Activated B cell treated with CpG ODN at 0.5 μM for 24 hours (primary cell): ENCODE measurements at regions not wholly inside any gene's neighbourhood (a gene's known extent, or its start where the extent isn't known, plus 50 kb on each side); places are given as distances from the start of the nearest gene placed in this dataset.

Experiments used
- ATAC-seq: fragments of 200-7000 bp; cut with Tn5 transposase; one replicate; pipeline ENCODE4 v1.10.0; 2021; ENCODE audit warnings: low read depth, mild to moderate bottlenecking, moderate library complexity
- CTCF ChIA-PET: fragments of 350-600 bp; sonication (Branson Sonifier 250); formaldehyde crosslinking; loops from one replicate; lab custom pipeline; 2021; ENCODE audit warnings: antibody characterized with exemption; lab: Charles Lee
- POLR2A ChIA-PET: fragments of 350-600 bp; sonication (Branson Sonifier 250); formaldehyde crosslinking; loops from one replicate; lab custom pipeline; 2021; ENCODE audit warnings: antibody characterized with exemption; lab: Charles Lee
- DNase-seq: peaks from one replicate; pipeline ENCODE4 v3.0.0; 2022
- H3K27ac Mint-ChIP-seq: one replicate; pipeline ENCODE4 v1.8.0; 2020; ENCODE audit warnings: mixed read lengths
- H3K27me3 Mint-ChIP-seq: one replicate; pipeline ENCODE4 v1.8.0; 2021; ENCODE audit warnings: mixed read lengths
- H3K36me3 Mint-ChIP-seq: one replicate; pipeline ENCODE4 v1.8.0; 2021; ENCODE audit warnings: low read depth, mixed read lengths
- H3K4me1 Mint-ChIP-seq: one replicate; pipeline ENCODE4 v1.8.0; 2021; ENCODE audit warnings: mixed read lengths
- H3K4me3 Mint-ChIP-seq: one replicate; pipeline ENCODE4 v1.8.0; 2020; ENCODE audit warnings: mild to moderate bottlenecking, mixed read lengths
- H3K9me3 Mint-ChIP-seq: one replicate; pipeline ENCODE4 v1.8.0; 2020; ENCODE audit warnings: mixed read lengths
- intact Hi-C: fragments of 100-400 bp; cut with micrococcal nuclease; formaldehyde crosslinking; loops from one replicate; pipeline ENCODE4 v1.15.1; 2024
- TF ChIP-seq, protein P1 (sequence below): fragments of 200-600 bp; IDR thresholded peaks from one replicate; pipeline ENCODE4 v1.8.0; 2022; ENCODE audit warnings: antibody characterized with exemption, mild to moderate bottlenecking

DNA sequence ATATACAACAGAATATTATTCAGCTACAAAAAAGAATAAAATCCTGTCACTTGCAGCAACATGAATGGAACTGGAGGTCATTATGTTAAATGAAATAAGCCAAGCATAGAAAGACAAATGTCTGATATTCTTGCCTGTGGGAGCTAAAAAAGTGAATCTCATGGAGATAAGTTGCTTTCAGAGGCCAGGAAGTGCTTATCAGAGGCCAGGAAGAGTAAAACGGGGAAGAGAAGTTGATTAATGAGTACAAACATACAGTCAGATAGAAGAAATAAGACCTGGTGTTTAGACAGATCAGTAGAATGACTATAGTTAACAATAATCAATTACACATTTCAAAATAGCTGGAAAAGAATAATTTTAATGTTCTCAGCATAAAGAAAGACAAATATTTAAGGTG lies 54.4 kb upstream of the CPHXL start:
- ChIA-PET POLR2A (no interaction called here), CTCF (interaction anchor here (0.8 kb wide), 1 partner anchor 1391 kb away, joined by 4 read pairs; no protein-coding TSS in a partner anchor)
- H3K4me1 Mint-ChIP-seq: no peaks in the 10 kb centered on the region
- no peak overlapping the region for H3K4me3 Mint-ChIP-seq
- no peaks in the 10 kb centered on the region for H3K9me3 Mint-ChIP-seq
- TF ChIP-seq, protein P1, sequence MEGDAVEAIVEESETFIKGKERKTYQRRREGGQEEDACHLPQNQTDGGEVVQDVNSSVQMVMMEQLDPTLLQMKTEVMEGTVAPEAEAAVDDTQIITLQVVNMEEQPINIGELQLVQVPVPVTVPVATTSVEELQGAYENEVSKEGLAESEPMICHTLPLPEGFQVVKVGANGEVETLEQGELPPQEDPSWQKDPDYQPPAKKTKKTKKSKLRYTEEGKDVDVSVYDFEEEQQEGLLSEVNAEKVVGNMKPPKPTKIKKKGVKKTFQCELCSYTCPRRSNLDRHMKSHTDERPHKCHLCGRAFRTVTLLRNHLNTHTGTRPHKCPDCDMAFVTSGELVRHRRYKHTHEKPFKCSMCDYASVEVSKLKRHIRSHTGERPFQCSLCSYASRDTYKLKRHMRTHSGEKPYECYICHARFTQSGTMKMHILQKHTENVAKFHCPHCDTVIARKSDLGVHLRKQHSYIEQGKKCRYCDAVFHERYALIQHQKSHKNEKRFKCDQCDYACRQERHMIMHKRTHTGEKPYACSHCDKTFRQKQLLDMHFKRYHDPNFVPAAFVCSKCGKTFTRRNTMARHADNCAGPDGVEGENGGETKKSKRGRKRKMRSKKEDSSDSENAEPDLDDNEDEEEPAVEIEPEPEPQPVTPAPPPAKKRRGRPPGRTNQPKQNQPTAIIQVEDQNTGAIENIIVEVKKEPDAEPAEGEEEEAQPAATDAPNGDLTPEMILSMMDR: no peak
- ATAC-seq (no peak), DNase-seq (no peak)
- intact Hi-C loops: no loop called here
- peaks cover 39% of the 10 kb centered on the region for H3K27me3 Mint-ChIP-seq
- H3K36me3 Mint-ChIP-seq: no peaks in the 10 kb centered on the region
- H3K27ac Mint-ChIP-seq: no peak overlapping the region

DNA sequence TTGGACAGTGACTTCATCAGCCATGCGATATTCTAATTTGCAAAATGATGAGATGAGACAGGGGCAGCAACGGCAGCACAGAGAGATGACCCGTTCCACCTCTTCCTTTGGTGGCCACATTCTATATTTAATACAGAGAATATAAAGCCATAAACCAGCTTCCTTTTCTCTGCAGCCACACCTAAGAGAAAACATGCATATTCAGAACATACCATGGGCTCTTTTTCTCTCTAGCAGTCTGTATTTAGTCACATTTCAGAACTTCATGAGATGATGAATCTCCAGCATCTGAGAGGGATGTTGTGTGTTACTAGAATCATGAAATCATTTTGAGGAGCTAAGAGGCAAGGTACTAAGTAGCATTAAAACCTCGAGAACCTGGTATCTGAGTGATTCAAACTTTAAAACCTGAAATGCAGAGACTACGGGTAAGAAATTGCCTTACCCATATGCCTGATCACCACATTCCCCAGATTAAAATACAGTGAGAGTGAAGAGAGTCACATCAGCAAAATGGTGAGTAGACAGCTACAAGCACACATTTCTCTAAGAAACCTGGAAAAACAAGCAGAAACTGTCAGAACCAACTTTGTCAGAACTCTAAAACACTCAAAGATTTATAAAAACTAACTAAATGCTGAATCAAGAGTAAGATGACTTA lies 55.5 kb upstream of the CPHXL start:
- no peak overlapping the region for H3K4me3 Mint-ChIP-seq
- H3K27me3 Mint-ChIP-seq: peaks cover 34% of the 10 kb centered on the region
- CTCF ChIA-PET: no interaction called here
- DNase-seq: no peak
- intact Hi-C loops: no loop called here
- POLR2A ChIA-PET: no interaction called here
- no peaks in the 10 kb centered on the region for H3K36me3 Mint-ChIP-seq
- no peaks in the 10 kb centered on the region for H3K9me3 Mint-ChIP-seq
- ATAC-seq: no peak
- TF ChIP-seq, protein P1: no peak
- no peaks in the 10 kb centered on the region for H3K4me1 Mint-ChIP-seq
- no peak overlapping the region for H3K27ac Mint-ChIP-seq

DNA sequence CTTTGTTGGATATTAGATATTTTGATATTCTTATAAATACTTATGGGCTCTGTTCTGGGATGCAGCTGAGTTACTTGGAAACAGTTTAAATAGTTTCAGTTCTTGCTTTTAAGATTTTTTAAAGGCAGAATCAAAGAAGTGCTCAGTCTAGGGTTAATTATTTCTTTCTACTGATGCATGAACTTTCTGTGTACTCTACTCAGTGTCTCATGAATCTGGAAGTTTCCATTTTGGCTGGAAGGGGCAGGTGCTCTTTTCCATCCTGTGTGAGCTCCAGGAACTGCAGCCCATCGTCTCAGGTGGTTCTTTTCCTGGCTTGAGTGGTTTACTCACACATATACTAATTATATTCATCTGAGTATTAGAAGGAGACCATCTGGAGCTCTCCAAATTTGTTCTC lies 61.1 kb upstream of the CPHXL start:
- H3K36me3 Mint-ChIP-seq: no peaks in the 10 kb centered on the region
- peaks cover 27% of the 10 kb centered on the region for H3K27me3 Mint-ChIP-seq
- TF ChIP-seq, protein P1: no peak
- intact Hi-C loops: loop anchor here (5.0 kb wide), 1 partner anchor 1255 kb away; no protein-coding TSS in a partner anchor
- H3K4me1 Mint-ChIP-seq: no peaks in the 10 kb centered on the region
- ChIA-PET POLR2A (no interaction called here), CTCF (interaction anchor here (0.6 to 3.5 kb wide), 3 partner anchors 13 to 1489 kb away, joined by 3 to 15 read pairs (median 4); no protein-coding TSS in a partner anchor)
- H3K9me3 Mint-ChIP-seq: no peaks in the 10 kb centered on the region
- no peak overlapping the region for H3K4me3 Mint-ChIP-seq
- DNase-seq (no peak), ATAC-seq (no peak)
- H3K27ac Mint-ChIP-seq: no peak overlapping the region

DNA sequence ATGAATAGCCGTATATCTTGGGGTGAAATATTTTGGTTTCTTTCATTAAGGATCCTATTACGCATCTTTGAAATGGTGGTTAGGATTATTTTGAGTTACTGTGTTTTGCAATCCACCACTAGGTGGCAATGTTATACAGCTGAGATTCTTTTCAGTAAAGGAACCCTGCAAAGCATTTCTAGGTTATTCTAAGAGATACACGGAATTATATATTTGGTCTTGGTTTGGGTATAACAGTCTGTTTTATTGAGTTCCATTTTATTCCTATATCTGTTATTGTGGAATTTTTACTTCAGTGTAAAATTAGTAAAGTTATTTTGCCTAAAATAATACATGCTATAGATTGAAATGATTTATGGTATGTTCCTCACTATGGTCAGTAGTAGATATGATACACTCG lies 62.9 kb upstream of the CPHXL start:
- intact Hi-C loops: loop anchor here (1.0 to 5.0 kb wide), 3 partner anchors 1253 to 1796 kb away; no protein-coding TSS in a partner anchor
- ATAC-seq: peak; percentile 40
- TF ChIP-seq, protein P1: peak; percentile 66

DNA sequence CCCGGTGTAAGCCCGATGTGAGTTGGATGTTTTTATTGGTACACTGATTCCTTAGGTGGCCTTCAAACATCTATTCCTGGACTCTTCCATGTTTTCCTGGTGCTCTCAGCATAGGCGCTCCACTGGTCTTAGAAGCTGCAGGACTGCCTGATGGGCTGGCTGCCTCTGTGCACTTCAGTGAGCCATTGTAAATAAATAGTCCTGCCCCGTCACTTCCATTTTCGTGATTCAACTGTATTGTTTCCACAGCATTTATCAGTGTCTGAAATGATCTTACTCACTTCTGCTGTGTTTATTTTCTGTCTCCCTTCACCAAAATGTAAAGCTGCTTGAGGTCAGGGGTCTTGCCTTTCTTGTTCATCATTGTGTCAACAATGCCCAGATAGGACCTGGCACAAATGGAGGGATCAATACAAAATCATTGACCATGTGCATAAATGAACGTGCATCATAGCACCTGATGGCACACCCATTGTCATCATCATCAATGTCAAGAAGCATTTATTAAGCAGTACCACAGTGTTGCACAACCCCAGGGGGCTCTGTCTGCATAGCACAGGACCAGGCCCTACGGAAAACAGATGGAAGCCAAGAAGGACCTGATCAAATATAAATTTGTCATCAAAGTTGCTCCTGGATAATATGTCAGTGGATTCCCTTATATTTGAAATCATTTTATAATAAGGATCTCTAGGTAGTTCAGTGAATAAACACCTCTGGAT lies 66.6 kb upstream of the CPHXL start:
- Mint-ChIP-seq H3K27me3 (peaks cover 11% of the 10 kb centered on the region), H3K36me3 (no peaks in the 10 kb centered on the region), H3K4me3 (no peak overlapping the region), H3K4me1 (no peaks in the 10 kb centered on the region), H3K27ac (no peak overlapping the region), H3K9me3 (no peaks in the 10 kb centered on the region)
- ChIA-PET CTCF (interaction anchor here (2.0 kb wide), 1 partner anchor 1379 kb away, joined by 7 read pairs; no protein-coding TSS in a partner anchor), POLR2A (no interaction called here)
- intact Hi-C loops: no loop called here
- ATAC-seq (no peak), DNase-seq (no peak)
- TF ChIP-seq, protein P1: no peak

More for the DNA sequence above, 62.9 kb upstream of the CPHXL start:
- no peak for DNase-seq
- H3K4me1 Mint-ChIP-seq: no peaks in the 10 kb centered on the region
- POLR2A ChIA-PET: interaction anchor here (0.5 kb wide), 1 partner anchor 1383 kb away, joined by 7 read pairs; no protein-coding TSS in a partner anchor
- no peak overlapping the region for H3K4me3 Mint-ChIP-seq
- H3K36me3 Mint-ChIP-seq: no peaks in the 10 kb centered on the region
- H3K27ac Mint-ChIP-seq: no peak overlapping the region
- H3K9me3 Mint-ChIP-seq: no peaks in the 10 kb centered on the region
- CTCF ChIA-PET: interaction anchor here (0.6 to 1.5 kb wide), 3 partner anchors 1381 to 1386 kb away, joined by 3 to 6 read pairs (median 5); no protein-coding TSS in a partner anchor
- H3K27me3 Mint-ChIP-seq: peaks cover 17% of the 10 kb centered on the region
